GM19395 (cell line): ENCODE measurements at regions not wholly inside any gene's neighbourhood (a gene's known extent, or its start where the extent isn't known, plus 50 kb on each side); places are given as distances from the start of the nearest gene placed in this dataset.

Source experiments
- ATAC-seq: cut with Tn5 transposase; IDR thresholded peaks from one replicate; pipeline ENCODE4 v1.9.1; 2021; ENCODE audit warnings: mild to moderate bottlenecking, moderate library complexity; ENCODE audit not compliant: unreplicated experiment

DNA sequence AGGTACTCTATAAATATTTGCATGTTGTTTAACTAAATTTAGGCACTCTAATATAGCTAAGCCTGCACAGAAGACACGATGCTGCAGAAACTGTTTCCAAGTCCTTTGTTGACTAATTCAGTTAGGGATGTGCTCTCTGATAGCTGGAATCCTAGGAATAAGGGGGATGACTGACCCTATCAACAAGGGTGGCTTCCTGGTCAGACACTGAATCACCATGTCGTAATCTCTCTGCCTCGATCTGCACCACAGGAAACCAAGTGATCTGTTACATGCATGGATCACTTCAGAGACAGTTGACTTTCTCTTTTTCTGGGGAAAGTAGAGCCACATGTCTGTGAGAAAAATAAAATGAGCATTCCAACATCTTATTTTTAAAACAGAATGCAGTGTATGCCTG, 169.1 kb downstream of the GUCY2F start:
- no peak for ATAC-seq

DNA sequence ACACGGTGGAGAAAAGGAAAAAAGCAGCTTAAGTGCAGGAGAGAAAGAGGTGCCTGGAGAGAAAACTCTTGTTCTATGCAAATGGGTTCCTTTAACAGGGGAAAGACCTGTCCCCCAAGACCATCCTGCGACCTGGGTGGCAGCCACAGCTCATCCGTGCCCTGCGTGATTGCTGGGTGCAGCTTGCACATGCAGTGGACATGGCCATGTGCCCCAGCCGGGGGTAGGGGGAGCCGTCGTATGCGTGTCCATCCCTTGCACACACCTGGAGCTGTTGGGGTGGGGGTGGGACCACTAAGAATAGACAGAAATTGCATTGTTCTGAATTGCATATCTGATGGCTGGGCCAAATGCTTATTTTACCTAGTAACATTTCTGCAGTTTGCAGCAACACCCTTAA, 171.9 kb downstream of the GUCY2F start:
- ATAC-seq, result no peak

DNA sequence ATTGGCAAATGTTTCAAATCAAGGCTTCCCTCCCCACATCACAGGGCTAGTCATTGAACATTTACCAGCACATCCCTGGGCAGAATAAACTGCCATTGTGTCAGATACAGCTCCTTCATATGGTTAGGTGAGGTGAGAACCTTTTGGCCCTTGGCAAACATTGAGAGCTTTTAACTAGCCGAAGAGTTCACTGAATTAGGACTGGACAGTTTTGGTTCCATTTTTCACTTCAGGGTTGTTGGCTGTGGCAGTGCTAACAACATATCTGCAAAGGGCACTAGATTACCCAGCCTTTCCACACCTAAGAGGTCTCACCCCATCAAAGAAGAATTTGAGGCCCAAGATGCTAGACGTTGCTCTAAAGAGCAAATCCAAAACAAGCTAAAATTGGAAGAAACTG, 180.7 kb downstream of the GUCY2F start:
- ATAC-seq, result no peak

DNA sequence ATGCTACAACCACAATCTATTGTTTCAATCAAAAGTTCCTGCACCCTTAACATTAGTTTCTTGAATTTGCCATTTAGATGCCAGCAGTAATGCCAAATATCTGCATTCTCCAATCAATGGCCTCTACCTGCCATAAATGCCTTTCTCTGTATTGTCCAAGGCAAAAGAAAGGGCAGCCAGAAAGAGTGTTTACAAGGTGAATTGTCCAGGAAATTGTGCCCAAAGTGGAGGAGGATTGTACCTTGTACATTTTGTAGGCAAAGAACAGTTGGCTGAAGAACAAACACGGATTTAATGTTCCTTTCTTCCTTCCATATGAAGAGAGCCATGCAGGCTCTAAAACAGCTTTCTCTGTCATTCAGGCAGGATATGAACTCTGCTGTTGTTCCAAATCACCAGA, 181.5 kb downstream of the GUCY2F start:
- no peak for ATAC-seq

DNA sequence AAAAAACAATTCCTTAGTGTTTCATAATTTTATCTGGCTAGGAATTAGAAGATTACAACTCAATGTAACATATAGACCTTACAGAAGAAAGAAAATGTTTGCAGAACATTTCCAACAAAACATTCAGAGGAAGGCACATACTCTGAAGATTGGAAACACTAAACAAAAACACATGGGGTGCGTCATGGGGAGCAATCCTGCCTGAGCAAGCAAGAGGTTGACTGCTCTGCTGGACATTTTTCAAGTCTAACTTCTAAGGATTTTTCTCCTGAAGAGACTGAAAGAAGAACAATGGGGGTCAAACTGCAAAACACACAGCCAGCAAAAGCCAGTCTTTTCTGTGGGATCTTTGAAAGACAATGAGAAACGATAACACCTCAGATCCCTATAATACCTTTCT, 182.8 kb downstream of the GUCY2F start:
- no peak for ATAC-seq

DNA sequence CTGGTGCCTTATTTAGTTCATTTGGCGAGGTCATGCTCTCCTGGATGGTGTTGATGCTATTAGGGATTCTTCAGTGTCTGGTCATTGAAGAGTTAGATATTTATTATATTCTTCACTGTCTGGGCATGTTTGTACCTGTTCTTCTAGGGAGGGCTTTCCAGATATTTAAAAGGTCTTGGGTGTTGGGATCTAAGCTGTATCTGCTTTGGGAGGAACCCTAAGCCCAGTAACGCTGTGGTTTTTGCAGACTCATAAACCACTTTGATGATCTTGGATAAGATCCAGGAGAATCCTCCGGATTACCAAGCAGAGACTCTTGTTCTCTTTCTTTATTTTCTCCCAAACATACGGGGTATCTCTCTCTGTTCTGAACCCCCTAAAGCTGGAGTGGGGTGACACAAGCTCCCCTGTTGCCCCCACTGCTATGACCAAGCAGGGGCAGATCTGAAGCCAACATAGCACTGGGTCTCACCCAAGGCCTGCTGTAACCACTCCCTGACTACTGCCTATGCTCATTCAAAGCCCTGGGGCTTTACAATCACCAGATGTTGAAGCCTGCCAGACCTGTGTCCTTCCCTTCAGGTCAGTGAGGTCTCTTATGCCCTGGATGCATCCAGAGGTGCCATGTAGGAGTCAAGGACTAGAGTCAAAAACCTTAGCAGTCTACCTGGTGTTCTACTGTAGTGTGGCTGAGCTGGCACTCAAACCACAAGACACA, 187.6 kb downstream of the GUCY2F start:
- ATAC-seq, result no peak

DNA sequence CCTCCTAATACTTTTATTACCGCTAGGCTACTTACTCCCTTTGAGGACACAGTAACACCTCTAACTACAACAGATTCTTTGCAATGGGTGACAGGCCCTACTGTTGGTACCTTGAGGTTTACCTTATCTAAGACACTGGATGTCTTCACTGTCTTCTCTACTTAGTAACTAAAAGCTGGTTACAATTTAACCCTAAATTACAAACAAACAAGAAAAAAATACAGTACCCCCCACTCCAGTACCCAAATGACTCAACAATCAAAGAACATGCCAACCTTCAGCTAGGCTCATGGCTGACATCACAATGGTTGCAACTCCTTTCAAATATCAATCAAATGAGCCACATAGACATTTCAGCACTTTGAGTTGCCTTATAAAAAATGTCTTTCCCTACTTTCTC, 198.0 kb downstream of the GUCY2F start:
- no peak for ATAC-seq

DNA sequence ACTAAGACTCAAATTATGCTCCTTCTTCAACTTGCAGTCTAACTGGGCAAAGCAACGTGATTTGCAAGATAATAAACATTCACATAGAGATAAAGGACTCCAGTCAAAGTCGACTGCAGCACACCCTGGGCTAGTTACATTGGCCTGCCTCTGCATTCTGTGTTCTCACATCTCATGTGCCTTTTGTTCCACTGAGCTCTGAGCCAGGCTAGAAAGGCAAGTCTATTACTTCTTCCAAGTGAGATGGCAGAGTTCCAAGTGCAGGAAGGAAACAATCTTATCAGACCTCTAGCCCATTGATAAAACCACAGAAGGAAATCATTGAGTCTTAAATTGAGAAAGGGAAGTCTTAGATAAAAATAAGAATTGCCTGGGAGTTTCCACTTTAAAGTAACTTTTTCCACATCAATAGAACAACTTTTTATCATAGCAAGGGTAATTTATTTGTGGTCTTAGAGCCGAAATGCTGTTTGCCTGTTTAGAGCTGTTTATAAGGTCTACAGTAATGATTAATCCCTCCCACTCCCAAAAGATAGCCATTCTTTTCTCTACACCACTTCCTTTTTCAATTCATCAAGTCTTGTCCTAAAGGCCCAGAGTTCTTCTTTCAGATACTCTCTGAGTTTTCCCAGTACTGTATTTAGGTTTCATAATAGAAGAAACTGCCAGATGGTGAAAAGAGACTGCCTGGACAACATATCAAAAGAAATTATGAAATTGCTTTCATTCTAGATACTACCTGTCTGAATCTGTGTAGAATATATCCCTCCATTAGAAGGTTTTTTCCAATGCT, 200.2 kb downstream of the GUCY2F start:
- peak; percentile 80 for ATAC-seq

DNA sequence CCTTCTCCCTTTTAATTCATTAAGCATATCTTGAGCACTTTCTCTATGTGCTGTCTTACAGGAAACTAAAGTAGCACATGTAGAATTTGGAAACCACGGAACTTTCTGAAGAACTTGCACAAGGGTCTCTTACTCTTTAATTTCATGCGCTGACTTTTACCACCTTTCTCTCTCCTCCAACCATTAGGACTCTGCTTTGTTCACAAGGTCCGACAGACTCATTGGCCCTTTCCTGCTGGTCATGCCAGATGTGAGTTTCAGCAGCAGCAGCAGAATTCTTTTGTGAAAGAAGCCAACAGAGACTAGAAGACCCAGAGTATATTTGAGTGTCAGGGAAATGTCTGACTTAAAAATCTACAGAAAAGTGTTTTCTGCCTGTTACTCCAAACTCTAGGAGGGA, 207.1 kb downstream of the GUCY2F start:
- ATAC-seq, result no peak

DNA sequence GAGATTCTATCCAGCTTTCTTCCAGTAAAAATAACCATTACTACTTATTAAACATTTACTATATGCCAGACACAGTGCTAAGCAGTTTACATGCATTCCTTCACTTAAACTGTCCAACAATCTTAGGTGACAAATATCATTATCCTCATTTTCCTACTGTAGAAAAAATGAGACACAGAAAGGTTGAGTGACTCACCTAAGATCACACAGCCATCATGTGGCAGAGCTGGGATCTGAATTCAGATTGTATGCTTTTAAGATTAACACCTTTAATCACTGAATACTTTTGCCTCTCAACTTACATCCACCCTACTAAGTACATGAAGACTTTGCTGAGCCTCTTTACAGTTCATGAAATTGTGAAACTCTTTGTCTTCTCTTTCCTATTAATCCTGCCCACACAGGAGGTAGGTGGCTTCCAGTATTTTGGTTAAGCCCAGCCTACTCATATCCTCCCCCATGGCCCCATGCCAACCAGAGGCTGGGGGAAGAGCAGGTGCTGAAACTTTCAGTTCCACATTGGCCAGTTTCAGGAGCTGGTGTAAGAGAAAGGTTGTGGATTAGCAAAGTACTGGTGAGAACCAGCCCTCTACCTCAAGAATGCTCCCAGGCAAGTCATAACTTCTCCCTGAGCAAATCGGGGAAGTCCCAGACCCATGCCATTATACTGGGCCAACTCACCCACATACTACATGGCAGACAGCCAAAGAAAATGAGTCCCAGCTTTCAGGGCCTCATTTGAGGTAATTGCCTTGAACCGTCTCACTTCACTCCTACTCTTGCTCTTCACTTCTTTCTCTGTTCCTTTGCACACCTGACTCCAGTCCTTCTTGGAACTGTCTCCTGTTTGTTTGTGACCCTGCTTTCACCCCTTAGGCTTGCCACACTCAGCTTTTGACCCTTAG, 211.1 kb downstream of the GUCY2F start:
- ATAC-seq, result peak; percentile 97

DNA sequence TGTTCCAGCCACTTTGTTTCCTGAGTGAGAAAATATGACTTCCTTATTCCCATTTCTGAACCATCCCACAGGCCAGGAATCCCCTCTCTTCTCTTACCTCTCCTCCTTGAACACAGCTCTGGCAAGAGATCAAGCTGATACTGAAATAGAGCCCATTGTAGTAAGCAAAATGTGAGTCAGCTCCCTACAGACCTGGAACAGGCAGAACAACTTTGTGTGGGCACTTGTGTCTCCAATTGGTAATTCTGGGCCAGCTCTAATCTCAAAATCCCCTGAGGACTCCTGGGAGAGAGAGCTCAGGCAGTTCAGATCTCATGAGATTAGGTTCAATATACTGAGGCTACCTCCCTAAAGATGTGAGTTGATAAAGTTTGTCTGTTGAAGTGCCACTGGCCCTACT, 213.5 kb downstream of the GUCY2F start:
- no peak for ATAC-seq

DNA sequence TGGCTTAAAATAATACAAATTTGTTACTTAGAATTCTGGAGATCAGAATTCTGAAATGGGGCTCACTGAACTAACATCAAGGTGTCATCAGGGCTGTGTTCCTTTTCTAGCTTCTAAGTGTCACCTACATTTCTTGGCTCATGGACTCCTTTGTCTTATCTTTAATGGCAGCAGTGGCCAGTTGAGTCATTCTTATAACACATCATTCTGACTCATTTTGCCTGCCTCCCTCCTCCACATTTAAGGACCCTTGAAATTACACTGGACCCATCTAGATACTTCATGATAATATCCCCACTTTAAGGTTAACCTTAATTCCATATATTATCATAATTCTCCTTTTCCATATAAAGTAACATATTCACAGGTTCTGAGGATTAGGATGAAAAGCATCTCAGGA, 215.9 kb downstream of the GUCY2F start:
- no peak for ATAC-seq

DNA sequence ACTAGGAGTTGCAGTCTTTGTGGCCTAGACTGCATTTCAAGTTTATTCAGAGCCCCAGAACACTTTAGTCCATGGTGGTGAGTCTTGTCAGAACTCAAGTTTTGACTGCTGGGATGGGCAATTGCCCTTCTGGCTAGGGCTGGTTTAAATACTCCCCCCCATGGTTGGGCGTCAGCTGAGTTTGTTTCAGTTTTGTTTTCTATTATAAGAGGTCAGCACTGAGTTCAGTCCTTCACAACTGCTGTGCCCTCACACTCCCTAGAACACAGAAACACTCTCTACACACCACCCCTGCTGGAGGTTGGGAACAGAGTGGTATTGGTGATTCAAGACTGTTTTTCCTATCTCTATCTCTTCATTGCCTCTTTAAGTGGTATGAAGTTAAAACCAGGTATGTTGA, 217.0 kb downstream of the GUCY2F start:
- ATAC-seq, result peak; percentile 73

DNA sequence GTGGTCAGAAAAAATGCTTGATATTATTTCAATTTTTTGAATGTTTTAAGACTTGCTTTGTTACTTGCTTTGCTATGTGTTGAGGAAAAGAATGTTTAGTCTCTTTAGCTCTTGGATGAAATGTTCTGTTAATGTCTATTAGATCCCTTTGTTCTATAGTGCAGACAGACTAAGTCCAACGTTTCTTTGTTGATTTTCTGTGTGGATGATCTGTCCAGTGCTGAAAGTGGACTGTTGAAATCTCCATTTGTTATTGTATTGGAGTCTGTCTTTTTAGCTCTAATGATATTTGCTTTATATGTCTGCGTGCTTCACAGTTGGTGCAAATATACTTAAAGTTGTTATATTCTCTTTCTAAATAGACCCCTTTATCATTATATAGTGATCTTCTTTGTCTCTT, 220.6 kb downstream of the GUCY2F start:
- no peak for ATAC-seq

DNA sequence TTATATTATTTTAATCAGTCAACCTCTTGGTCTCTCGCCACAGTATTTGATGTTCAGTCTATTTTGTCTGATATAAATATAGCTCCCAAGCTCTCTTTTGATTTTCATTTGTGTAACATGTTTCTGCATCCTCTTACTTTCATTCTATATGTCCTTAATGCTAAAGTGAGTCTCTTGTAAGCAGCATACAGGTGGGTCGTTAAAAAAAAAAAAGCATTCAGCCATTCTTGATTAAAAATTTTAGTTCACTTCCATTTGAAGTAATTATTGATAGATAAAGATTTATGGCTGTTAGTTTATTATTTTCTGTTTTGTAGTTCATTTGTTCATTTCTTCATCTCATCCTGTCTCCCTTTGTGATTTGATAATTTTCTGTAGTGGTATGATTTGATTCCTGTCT, 229.1 kb downstream of the GUCY2F start:
- ATAC-seq, result no peak

DNA sequence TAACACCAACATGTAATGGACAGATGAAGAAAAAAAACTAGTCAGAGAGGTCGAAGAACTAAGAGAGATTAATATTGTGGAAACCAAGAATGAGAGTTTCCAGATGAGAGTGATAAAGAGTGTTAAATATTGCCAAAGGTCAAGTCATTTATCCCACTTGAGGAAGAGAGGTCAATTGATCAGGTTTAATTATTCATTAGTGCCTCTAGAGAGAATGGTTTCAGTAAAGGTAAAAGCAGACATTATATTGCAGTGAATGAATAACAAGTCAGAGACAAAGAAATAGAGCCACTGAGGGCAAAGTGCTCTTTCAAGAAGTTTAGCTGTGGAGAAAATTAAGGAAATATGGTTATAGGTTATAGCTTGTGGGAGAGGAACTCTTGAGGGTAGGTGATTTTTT, 263.1 kb downstream of the GUCY2F start:
- no peak for ATAC-seq

DNA sequence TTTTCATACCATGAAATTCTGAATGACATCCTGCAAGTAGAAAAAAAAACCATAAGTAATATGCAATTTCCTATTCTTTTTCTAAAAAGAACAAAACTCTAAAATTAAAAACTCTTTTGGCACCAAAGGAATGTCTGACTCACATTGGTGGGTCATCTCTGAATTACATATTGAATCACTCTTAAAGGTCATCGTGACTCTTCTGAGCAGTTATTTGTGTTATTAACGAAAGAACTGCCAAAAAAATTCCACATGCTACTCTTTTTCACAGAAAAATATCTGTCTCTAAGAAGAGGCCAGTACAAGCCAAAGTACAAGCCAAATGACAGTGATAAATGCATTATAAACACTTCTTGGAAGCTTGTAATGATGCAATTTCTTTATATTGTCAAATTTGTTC, 282.2 kb downstream of the GUCY2F start:
- ATAC-seq, result no peak

DNA sequence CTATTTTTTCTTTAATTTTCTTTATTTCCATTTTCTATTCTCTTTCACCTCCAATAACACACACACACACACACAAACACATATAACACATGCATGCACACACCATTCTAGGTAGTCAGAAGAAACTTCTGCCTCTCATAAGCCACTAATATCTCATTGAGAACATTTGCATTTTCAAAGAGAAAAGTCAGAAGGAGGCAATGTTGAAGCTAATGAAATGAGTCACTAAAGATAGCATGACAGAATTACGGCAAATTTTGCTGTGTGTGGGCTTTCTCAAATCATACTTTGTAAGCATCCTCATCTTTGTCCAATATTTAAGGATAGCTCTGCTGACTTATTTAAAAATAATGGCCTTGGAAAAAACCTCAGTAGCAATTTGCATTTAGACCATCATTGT, 291.3 kb downstream of the GUCY2F start:
- ATAC-seq, result peak; percentile 47

DNA sequence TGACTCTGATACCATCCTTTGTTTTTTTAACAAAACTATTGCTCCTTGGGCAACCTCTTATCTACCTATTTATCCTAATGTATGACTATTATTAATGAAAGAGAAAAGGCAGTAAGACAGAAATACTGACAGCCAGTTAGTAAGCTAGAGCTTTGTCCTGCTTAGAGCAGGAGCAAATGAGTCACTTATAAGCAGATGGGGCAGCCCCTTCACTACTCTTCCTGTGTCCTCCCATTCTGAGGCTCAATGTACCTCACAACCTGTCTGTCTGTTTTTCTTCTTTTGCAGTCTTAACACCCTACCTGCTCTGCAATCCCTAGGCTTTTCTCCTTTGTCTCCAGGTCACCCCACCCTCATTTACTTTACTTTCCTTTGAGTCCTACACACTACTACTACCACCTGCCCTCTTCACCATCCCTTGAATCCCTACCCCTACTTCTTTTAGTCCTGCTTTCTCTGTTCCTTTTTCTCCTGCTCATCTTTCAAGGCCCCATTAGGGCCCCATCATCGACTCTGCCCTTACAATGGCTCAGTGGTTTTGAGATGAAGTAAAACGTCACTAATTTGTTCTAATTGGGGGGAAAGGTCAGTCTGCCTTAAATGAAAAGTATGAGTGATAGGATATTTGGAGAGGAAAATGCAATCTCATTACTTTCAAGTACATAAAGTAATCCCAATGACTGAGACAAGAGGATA, 294.3 kb downstream of the GUCY2F start:
- peak; percentile 88 for ATAC-seq

DNA sequence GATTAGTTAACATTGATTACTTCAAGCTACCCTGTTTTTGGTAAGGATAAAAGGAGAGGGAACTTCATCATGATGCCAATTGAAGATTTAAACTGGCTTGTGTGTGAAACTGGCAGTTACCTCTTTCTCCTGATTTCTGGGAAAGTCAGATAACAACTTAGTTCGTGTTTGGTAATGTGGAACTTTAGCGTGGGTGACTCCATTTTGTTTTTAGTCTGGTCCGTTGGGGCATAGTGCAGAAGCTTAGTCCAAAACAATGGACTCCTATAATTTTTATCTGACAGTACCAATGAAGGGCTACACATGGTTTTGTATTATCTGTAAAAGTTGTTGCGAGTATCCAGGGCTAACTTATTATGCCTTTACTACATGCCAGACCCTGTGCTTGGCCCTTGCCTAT, 294.9 kb downstream of the GUCY2F start:
- ATAC-seq, result no peak
